Testis (tissue), 2 donors: ENCODE measurements at regions not wholly inside any gene's neighbourhood (a gene's known extent, or its start where the extent isn't known, plus 50 kb on each side); places are given as distances from the start of the nearest gene placed in this dataset.

Source experiments
- DNase-seq: peaks from one replicate; pipeline ENCODE4 v3.0.0-alpha.2; 2019
- H3K27ac ChIP-seq, 2 donors: fragments of 200-600 bp; sonication (generic); one replicate each; pipeline ENCODE4 v1.5.1; 2019
- H3K27me3 ChIP-seq: fragments of 200-600 bp; sonication (generic); one replicate; pipeline ENCODE4 v1.5.1; 2019
- H3K36me3 ChIP-seq: fragments of 200-600 bp; sonication (generic); one replicate; pipeline ENCODE4 v1.5.1; 2017; ENCODE audit warnings: low read depth; ENCODE audit errors: missing control alignments
- H3K4me1 ChIP-seq: fragments of 200-600 bp; sonication (generic); one replicate; pipeline ENCODE4 v1.5.1; 2019
- H3K4me3 ChIP-seq, 2 donors: fragments of 200-600 bp; sonication (generic); one replicate each; pipeline ENCODE4 v1.5.1; 2017 to 2019
- H3K9me3 ChIP-seq: fragments of 200-600 bp; sonication (generic); one replicate; pipeline ENCODE4 v1.5.1; 2017
- POLR2A ChIP-seq: fragments of 450-650 bp; IDR thresholded peaks from one replicate; pipeline ENCODE4 v1.6.1; 2017; ENCODE audit warnings: antibody characterized with exemption, mild to moderate bottlenecking, moderate library complexity
- WGBS, 2 donors: methylation state at CpG; one replicate each; pipeline ENCODE4 v1.1.5; 2018; 5-methylcytosine and 5-hydroxymethylcytosine counted together
- intact Hi-C: fragments of 100-400 bp; cut with DNase I; formaldehyde crosslinking; loops from one replicate; pipeline ENCODE4 v1.15.1; 2023; ENCODE audit warnings: low total_unique reads
- TF ChIP-seq, protein P1 (sequence below), 3 experiments: fragments of 450-650 bp in 2 of 3; fragments of 200-600 bp in 1 of 3; sonication (generic) in 1 of 3; IDR thresholded peaks; one replicate each; pipeline ENCODE4 v1.5.1; 2016 to 2019; ENCODE audit warnings: antibody characterized with exemption in 3 of 3, mild to moderate bottlenecking in 2 of 3, moderate library complexity in 1 of 3

DNA sequence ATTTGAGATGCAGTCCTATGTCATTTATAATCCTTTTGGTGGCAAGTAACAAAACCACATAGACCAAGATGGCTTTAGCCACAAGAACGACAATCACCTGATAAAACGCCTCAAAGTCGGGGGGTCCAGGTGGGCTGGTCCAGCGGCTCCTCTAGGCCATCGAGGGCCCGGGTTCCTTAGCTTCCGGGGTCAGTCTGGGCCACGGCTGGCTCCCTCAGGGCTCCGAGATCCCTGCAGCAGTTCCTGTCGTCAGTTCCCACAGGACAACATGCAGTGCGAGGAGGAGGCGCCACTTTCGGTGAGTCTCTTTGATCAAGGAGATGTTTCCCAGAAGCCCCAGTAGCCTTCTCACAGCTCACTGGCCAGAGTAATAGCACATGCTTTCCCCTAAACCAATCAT, 574.6 kb downstream of the AACS start:
- WGBS, 2 donors, result 91 to 93% methylated on average over 9 to 13 of the region's 13 CpGs
- no peaks in the 10 kb centered on the region for H3K4me1 ChIP-seq
- TF ChIP-seq POLR2A, result no peak
- TF ChIP-seq, protein P1, sequence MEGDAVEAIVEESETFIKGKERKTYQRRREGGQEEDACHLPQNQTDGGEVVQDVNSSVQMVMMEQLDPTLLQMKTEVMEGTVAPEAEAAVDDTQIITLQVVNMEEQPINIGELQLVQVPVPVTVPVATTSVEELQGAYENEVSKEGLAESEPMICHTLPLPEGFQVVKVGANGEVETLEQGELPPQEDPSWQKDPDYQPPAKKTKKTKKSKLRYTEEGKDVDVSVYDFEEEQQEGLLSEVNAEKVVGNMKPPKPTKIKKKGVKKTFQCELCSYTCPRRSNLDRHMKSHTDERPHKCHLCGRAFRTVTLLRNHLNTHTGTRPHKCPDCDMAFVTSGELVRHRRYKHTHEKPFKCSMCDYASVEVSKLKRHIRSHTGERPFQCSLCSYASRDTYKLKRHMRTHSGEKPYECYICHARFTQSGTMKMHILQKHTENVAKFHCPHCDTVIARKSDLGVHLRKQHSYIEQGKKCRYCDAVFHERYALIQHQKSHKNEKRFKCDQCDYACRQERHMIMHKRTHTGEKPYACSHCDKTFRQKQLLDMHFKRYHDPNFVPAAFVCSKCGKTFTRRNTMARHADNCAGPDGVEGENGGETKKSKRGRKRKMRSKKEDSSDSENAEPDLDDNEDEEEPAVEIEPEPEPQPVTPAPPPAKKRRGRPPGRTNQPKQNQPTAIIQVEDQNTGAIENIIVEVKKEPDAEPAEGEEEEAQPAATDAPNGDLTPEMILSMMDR (IDR thresholded peaks at IDR 0.05), result no peak
- no peak for DNase-seq
- H3K9me3 ChIP-seq, result no peaks in the 10 kb centered on the region
- H3K4me3 ChIP-seq, result no peak overlapping the region
- H3K36me3 ChIP-seq, result no peaks in the 10 kb centered on the region
- no peaks in the 10 kb centered on the region for H3K27me3 ChIP-seq
- intact Hi-C loops, result no loop called here
- H3K27ac ChIP-seq, result no peak overlapping the region

GRCh38 chr12:125643055-125643454, 577.8 kb downstream of the AACS start:
- intact Hi-C loops, result no loop called here
- H3K9me3 ChIP-seq, result no peaks in the 10 kb centered on the region
- DNase-seq, result no peak
- WGBS, 2 donors, result 77 to 81% methylated on average over 2 of the region's 2 CpGs
- no peaks in the 10 kb centered on the region for H3K27me3 ChIP-seq
- no peak overlapping the region for H3K4me3 ChIP-seq
- no peak overlapping the region for H3K27ac ChIP-seq
- no peaks in the 10 kb centered on the region for H3K36me3 ChIP-seq
- H3K4me1 ChIP-seq, result no peaks in the 10 kb centered on the region
- TF ChIP-seq POLR2A, result no peak
- TF ChIP-seq, protein P1 (IDR thresholded peaks at IDR 0.05), result no peak

GRCh38 chr12:125645724-125646123, 580.5 kb downstream of the AACS start:
- 70 to 81% methylated on average over 5 of the region's 5 CpGs for WGBS, 2 donors
- H3K27ac ChIP-seq, result no peak overlapping the region
- DNase-seq, result no peak
- no peaks in the 10 kb centered on the region for H3K4me1 ChIP-seq
- intact Hi-C loops, result no loop called here
- TF ChIP-seq POLR2A, result no peak
- TF ChIP-seq, protein P1 (IDR thresholded peaks at IDR 0.05), result no peak
- no peaks in the 10 kb centered on the region for H3K36me3 ChIP-seq
- H3K9me3 ChIP-seq, result no peaks in the 10 kb centered on the region
- H3K27me3 ChIP-seq, result no peaks in the 10 kb centered on the region
- no peak overlapping the region for H3K4me3 ChIP-seq

- Histone ChIP-seq H3K4me3 (no peak overlapping the region), H3K27me3 (no peaks in the 10 kb centered on the region), H3K4me1 (no peaks in the 10 kb centered on the region), H3K9me3 (no peaks in the 10 kb centered on the region), H3K36me3 (no peaks in the 10 kb centered on the region), H3K27ac (no peak overlapping the region)
- TF ChIP-seq, protein P1 (IDR thresholded peaks at IDR 0.05), result no peak
- no peak for TF ChIP-seq POLR2A
- WGBS, 2 donors, result 85 to 95% methylated on average over 19 of the region's 19 CpGs
- intact Hi-C loops, result no loop called here
- DNase-seq, result no peak
Measured at GRCh38 chr12:125650587-125650986, 585.4 kb downstream of the AACS start.

GRCh38 chr12:125651625-125652024, 586.4 kb downstream of the AACS start:
- Histone ChIP-seq H3K27ac (no peak overlapping the region), H3K27me3 (no peaks in the 10 kb centered on the region), H3K36me3 (no peaks in the 10 kb centered on the region), H3K4me1 (no peaks in the 10 kb centered on the region), H3K9me3 (no peaks in the 10 kb centered on the region), H3K4me3 (no peak overlapping the region)
- intact Hi-C loops, result no loop called here
- no peak for DNase-seq
- TF ChIP-seq POLR2A, result no peak
- TF ChIP-seq, protein P1 (IDR thresholded peaks at IDR 0.05), result no peak
- WGBS, 2 donors, result 66 to 73% methylated on average over 4 of the region's 4 CpGs
